ENCODE measurements at regions not wholly inside any gene's neighbourhood (a gene's known extent, or its start where the extent isn't known, plus 50 kb on each side); places are given as distances from the start of the nearest gene placed in this dataset.
"Not testable (repeated sequence)": the region's sequence is repeated elsewhere in the genome, so short reads cannot be mapped to it uniquely, and the experiment has no call there.

GRCh38 chr14:106618471-106618951 lies 1092.1 kb downstream of the TMEM121 start:
- DNase-seq = not testable (repeated sequence)

DNA sequence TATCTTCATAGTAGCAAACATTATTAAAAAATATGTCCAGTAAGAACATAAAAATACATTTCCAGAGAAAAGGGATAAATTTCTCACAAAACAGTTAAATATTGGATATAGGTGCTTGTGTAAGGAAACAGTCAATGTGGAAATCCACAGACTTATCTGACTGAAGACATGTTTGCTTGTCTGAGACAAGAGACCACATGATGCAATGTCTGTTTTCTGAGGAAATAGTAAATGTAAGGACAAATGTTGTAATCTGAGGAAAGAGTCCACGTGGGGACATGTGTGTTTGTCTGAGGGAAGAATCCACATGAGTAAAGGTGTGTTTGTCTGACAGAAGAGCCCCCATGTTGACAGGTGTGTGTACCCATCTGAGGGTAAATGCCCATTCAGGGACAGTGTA lies 1093.2 kb downstream of the TMEM121 start:
- no peak for DNase-seq

DNA sequence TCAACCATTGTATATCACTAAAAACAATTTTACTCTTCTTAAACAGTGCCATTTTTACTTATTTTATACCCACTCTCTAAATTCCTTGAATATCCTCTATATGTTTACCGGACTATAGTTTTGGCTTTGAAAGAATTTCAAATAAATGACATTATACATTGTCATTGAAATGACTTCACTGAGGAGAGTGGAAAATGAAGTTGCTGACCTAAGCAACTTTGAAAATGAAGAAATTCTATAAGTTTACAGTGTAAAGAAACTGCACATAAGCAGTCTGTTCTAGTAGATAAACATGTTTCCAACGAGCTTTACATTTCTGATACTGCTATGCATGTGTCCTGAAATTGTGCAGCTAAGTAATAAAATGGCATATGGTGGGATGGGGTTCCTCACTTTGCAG lies 1094.0 kb downstream of the TMEM121 start:
- no peak for DNase-seq

GRCh38 chr14:106622200-106622745 lies 1095.9 kb downstream of the TMEM121 start:
- DNase-seq = no peak

DNA sequence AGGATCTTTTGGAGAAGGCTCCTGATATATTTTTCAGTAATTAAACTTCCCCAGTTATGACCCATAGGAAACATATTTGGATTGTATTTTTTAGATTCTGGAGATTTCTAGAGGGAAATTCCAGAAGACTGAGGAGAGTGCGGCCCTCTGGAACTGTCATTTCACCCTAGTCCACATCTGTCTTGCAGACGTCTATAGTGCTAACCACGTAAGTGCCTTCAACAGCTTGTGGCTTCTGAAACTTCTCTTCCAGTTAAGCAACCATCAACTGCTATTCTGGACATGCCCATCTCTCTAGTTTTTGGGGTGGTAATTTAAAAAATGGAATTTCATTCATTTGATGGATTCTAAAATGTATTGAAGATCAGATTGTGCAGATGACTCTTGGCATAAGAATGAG lies 1098.8 kb downstream of the TMEM121 start:
- DNase-seq = no peak

DNA sequence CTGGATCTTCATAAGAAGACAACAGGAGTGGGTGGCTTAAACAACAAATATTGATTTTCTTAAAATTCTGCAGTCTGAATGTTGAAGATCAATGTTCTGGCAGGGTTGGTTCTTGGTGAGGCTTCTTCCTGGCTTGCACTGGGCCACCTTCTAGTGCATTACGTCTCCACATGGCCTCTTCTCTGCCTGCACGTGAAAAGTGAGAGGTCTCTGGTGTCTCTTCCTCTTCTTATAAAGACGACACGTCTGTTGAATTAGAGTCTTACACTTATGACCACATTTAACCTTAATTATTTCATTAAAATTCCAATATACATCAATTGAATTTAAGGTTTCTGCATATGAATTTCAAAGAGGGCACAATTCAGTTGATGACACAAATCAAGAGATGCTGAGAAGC lies 1100.1 kb downstream of the TMEM121 start:
- DNase-seq = not testable (repeated sequence)

GRCh38 chr14:106626942-106627588 lies 1100.7 kb downstream of the TMEM121 start:
- not testable (repeated sequence) for DNase-seq

GRCh38 chr14:106631879-106632278 lies 1105.5 kb downstream of the TMEM121 start:
- DNase-seq = no peak

DNA sequence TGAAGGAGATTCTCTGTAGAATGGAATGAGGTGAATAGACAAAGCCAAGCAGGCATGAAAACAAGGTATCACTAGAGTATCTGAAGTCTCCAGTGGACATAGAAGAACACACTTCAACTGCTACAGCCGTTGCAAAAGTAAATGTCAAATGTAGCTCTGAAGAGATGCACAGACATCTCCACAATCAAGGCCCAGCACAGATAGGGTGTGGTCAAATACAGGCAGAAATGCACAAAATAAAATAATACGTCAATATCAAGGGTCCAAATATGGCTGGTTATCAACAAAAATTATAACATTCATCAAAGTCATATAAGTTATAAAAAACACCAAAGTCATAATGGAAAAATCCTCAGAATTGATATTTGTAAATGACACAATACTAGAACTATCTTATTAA lies 1107.3 kb downstream of the TMEM121 start:
- DNase-seq = no peak

GRCh38 chr14:106635569-106635968 lies 1109.2 kb downstream of the TMEM121 start:
- DNase-seq = no peak

DNA sequence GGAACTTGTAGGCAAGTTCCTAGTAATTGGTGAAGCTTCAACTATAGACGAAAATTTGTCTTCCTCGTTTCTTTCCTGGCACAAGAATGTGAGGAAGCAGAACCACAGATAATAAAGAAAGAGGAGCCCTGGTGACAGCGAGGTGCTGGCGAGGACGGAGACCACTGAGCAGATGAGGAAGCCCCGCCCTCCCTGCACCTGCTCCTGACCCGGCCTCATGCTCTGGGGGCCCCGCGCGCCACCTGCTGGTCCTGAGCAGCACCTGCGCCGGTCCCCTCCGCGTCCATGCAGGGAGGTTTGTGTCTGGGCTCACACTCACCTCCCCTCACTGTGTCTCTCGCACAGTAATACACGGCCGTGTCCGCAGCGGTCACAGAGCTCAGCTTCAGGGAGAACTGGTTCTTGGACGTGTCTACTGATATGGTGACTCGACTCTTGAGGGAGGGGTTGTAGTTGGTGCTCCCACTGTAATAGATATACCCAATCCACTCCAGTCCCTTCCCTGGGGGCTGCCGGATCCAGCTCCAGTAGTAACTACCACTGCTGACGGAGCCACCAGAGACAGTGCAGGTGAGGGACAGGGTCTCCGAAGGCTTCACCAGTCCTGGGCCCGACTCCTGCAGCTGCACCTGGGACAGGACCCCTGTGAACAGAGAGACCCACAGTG lies 1112.5 kb downstream of the TMEM121 start:
- not testable (repeated sequence) for DNase-seq

DNA sequence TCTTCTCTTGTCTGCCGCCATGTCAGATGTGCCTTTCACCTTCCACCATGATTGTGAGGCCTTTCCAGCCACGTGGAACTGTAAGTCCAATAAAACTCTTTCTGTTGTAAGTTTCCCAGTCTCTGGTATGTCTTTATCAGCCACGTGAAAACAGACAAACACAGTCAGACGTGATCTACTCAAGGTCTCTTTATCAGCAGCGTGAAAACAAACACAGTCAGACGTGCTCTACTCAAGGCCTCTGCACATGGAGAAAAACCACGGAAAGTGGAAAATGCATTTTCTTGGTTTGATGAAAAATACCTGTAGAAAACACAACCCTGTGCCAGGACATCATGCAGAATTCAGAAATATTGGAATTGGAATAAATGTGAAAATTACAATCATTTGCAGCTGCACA lies 1115.7 kb downstream of the TMEM121 start:
- DNase-seq = no peak

DNA sequence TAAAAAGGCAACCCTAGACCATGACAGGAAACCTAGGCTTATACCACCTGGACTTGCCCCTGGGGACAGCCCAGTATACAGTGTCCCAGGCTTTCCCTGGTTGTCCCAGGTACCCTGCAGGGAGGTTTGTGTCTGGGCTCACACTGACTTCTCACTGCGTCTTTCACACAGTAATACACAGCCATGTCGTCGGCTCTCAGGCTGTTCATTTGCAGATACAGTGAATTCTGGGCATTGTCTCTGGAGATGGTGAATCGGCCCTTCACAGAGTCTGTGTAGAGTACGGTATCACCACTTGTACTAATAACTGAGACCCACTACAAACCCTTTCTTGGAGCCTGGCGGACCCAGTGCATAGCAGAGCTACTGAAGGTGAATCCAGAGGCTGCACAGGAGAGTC lies 1116.6 kb downstream of the TMEM121 start:
- DNase-seq = not testable (repeated sequence)

- DNase-seq = not testable (repeated sequence)
Measured at GRCh38 chr14:106648874-106649273, 1122.5 kb downstream of the TMEM121 start.

- no peak for DNase-seq
Measured at GRCh38 chr14:106651016-106651415, 1124.6 kb downstream of the TMEM121 start.

DNA sequence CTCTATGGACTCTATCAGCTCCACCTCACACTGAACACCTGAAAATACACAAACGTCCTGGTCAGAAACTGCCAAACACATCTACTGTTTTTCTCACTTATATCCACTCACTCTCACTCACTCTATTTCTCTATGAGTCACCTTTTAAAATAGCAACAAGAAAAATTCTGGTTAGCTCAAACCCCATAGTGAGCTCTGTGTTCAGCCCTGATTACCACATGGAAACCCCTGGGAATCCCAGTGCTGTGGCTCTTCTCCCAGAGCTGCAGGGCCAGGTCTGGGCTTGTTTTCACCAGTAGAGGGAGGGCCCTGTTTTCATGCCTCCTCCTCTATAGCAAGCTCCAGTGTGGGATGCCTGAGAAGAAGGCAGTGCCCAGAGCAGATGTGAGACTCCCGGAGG lies 1126.1 kb downstream of the TMEM121 start:
- no peak for DNase-seq

DNA sequence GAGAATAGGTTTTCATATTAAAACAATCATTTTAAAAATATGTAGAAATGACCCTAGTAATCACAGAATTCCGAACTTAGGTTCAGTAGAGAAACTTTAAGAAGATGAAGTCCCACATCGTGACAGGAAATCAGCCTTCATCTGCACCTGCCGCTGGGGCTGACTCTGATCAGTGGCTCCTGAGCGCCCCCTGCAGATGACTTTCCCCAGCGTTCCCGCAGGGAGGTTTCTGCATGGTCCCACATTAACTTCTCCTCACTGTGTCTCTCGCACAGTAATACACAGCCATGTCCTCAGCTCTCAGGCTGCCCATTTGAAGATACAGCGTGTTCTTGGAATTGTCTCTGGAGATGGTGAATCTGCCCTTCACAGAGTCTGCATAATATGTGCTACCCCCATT lies 1131.1 kb downstream of the TMEM121 start:
- no peak for DNase-seq

DNA sequence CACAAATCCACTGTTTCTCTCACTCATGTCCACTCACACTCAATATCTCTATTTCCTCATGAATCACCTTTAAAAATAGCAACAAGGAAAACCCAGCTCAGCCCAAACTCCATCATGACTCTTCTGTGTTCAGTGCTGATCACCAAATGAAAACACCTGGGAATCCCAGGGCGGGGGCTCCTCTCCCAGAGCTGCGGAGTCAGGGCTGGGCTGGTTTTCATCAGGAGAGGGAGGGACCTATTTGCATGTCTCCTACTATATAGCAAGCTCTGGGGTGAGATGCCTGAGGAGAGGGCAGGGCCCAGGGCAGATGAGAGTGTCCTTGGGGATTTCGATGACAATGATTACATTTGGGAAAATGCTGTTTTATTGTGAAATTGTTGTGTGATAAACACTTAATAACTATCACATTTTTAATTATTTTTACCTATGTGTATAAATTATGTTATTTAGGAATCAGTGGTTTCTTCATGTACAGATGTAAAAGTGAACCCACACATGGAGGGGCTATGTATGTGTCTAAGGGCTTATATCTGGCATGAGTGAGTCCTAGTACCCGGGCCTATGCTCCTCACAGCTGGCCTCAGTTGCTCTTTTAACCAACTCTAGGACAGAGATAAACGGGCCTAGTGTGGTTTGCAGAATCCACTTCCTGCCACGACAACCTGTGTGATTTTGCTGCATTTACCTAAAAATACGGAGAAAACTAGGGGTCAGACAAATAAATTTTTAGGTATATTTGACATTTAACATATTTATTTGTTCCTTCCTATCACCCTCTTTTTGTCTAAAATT lies 1131.9 kb downstream of the TMEM121 start:
- not testable (repeated sequence) for DNase-seq

GRCh38 chr14:106661561-106661960 lies 1135.2 kb downstream of the TMEM121 start:
- DNase-seq = not testable (repeated sequence)

- no peak for DNase-seq
Measured at GRCh38 chr14:106662936-106663550, 1136.7 kb downstream of the TMEM121 start.

DNA sequence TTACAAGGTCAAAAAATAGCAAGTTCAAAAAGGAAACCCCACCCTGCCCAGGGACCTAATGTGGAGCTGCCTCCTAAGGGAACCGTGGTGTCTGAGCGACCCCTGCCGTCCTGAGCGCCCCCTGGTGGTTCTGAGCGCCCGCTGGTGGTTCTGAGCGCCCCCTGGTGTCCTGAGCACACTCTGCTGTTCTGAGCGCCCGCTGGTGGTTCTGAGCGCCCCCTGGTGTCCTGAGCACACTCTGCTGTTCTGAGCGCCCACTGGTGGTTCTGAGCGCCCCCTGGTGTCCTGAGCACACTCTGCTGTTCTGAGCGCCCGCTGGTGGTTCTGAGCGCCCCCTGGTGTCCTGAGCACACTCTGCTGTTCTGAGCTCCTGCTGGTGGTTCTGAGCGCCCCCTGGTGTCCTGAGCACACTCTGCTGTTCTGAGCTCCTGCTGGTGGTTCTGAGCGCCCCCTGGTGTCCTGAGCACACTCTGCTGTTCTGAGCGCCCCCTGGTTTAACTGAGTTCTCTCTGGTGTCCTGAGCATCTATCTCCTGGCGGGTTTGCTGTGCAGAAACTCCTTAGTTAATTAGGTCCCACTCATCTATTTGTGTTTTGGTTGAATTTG lies 1137.5 kb downstream of the TMEM121 start:
- DNase-seq = not testable (repeated sequence)

DNA sequence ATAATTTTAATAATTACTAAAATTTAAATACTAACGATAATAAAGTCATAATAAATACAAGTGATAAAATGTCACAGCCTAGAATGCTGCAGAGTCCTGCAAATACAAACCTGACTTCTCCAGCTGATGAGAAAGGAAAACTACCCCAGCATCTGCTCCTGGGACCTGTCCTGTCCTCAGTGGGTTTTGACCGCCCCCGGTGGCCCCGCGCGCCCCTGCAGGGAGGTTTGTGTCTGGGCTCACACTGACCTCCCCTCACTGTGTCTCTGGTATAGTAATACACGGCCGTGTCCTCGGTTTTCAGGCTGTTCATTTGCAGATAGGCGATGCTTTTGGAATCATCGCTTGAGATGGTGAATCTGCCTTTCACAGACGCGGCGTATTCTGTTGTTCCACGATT lies 1139.4 kb downstream of the TMEM121 start:
- no peak for DNase-seq

DNA sequence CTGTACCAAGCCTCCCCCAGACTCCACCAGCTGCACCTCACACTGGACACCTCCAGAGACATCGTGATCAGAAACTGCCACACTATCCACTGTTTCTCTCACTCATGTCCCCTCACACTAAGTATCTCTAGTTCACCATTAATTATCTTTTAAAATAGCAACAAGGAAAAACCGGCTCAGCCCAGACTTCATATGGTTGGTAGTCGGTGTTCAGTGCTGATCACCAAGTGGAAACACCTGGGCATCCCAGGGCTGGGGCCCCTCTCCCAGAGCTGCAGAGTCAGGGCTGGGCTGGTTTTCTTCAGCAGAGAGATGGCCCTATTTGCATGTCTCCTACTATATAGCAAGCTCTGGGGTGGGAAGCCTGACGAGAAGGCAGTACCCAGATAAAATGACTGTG lies 1140.0 kb downstream of the TMEM121 start:
- DNase-seq = no peak
